HUES48 (cell line): ENCODE measurements at regions not wholly inside any gene's neighbourhood (a gene's known extent, or its start where the extent isn't known, plus 50 kb on each side); places are given as distances from the start of the nearest gene placed in this dataset.

Source experiments
- H3K27ac ChIP-seq: one replicate; pipeline ENCODE4 v1.7.0; 2013; ENCODE audit warnings: low read depth, low read length, inconsistent platforms
- H3K27me3 ChIP-seq: 2 replicates; pipeline ENCODE4 v1.6.1; 2013; ENCODE audit warnings: mild to moderate bottlenecking, low read length; ENCODE audit not compliant: control insufficient read depth, insufficient read depth
- H3K36me3 ChIP-seq: 2 replicates; pipeline ENCODE4 v1.6.1; 2013; ENCODE audit warnings: low read length; ENCODE audit not compliant: control insufficient read depth, insufficient read depth
- H3K4me1 ChIP-seq: 2 replicates; pipeline ENCODE4 v1.6.1; 2013; ENCODE audit warnings: mild to moderate bottlenecking, low read length; ENCODE audit not compliant: control insufficient read depth, insufficient read depth
- H3K4me3 ChIP-seq: 2 replicates; pipeline ENCODE4 v1.5.1; 2013; ENCODE audit warnings: mild to moderate bottlenecking, low read depth, low read length
- H3K9ac ChIP-seq: 2 replicates; pipeline ENCODE4 v1.6.1; 2013; ENCODE audit warnings: mild to moderate bottlenecking, low read depth, low read length, moderate library complexity
- H3K9me3 ChIP-seq: 2 replicates; pipeline ENCODE4 v1.6.1; 2013; ENCODE audit warnings: low read length; ENCODE audit not compliant: control insufficient read depth, insufficient read depth

DNA sequence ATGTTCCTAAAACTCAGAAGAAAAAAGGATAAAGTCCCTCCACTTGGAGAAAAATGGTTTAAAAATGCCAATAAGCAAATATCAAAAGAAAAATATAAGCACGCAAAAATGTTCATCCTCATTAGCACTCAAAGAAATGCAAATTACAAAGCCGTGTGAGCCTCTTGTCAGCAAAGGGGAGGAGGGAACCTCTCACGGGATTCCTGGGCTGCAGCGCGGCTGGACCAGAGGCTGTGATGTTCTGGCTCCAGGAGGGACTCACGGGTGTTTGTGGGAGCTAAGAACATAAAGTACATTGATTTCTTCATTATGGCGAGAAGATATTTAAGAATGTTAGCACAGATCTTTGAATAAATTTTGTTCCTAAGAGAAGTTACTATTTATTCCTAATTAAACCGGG lies 1451.2 kb downstream of the BRD1 start:
- H3K36me3 ChIP-seq, result no peaks in the 10 kb centered on the region
- no peak overlapping the region for H3K4me3 ChIP-seq
- H3K4me1 ChIP-seq, result peaks cover 27% of the 10 kb centered on the region
- H3K9me3 ChIP-seq, result no peaks in the 10 kb centered on the region
- no peak overlapping the region for H3K27ac ChIP-seq
- peaks cover 6% of the 10 kb centered on the region for H3K27me3 ChIP-seq
- H3K9ac ChIP-seq, result no peak overlapping the region

DNA sequence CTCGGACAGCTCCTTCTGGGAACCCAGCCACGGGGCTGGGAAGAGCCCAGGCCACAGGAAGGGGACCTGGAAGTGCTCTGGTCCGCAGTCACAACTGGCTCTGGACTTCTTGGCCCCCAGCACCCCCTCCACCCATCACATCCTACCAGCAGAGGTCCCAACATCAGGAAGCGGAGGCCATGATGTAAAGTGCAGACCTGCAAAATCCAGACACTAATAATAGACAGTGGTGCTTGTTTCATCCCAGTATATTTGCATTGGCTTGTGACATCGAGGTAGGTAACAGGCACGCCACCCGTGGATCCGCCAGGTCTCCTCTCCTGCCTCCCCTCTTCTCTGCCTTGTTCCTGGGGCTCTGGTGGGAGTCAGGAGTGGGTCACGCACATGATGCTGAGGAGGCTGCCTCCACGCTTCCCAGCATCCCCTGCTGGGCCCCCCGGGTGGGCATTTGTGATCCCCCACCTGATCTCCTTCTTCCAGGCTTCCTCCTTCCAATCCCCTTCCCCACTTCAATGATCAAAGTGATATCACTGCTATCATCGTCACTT lies 1454.0 kb downstream of the BRD1 start:
- Histone ChIP-seq H3K9me3 (no peaks in the 10 kb centered on the region), H3K4me1 (peaks cover 53% of the 10 kb centered on the region), H3K36me3 (no peaks in the 10 kb centered on the region), H3K9ac (no peak overlapping the region), H3K27me3 (peaks cover 6% of the 10 kb centered on the region), H3K4me3 (no peak overlapping the region), H3K27ac (no peak overlapping the region)

DNA sequence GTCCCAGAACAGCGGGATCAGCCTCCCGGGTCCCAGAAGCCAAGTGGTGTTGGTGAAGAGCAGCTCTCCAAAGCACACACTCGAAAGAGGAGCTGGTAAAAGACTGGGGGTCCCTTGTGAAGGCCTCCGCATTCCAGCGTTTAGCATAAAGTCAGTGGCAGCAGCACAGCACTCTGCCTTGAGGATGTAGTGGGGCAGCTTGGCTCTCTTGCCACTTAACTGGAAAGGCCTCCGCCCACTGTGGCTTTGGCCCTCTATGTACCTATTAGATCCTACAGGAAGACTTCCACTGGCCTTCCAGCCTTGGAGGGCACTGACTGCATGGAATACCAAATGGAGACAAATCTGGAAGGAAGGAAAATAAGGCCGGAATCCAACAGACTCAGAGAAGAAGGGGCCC lies 1455.3 kb downstream of the BRD1 start:
- peaks cover 53% of the 10 kb centered on the region for H3K4me1 ChIP-seq
- H3K36me3 ChIP-seq, result no peaks in the 10 kb centered on the region
- no peak overlapping the region for H3K4me3 ChIP-seq
- no peak overlapping the region for H3K9ac ChIP-seq
- no peaks in the 10 kb centered on the region for H3K9me3 ChIP-seq
- peaks cover 6% of the 10 kb centered on the region for H3K27me3 ChIP-seq
- no peak overlapping the region for H3K27ac ChIP-seq

DNA sequence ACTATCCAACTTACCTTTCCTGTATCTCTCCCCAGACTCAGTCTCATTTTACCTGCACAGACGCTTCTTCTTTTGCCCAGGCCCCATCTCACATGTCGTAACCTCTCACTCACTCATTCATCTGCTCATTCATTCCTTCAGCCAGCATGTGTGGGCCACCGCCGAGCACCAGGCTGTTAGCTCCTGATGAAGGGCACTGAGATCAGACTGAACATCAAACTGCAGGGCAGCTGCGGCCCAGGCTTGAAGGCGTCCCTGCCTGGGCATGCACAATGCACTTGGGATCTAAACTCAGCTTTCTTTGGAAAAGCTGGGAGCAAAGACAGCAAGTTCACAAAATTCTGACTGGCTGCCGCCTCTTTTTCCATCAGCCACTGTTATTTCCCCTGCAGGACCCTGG lies 1456.3 kb downstream of the BRD1 start:
- no peaks in the 10 kb centered on the region for H3K27me3 ChIP-seq
- H3K27ac ChIP-seq, result no peak overlapping the region
- H3K9me3 ChIP-seq, result no peaks in the 10 kb centered on the region
- H3K4me3 ChIP-seq, result no peak overlapping the region
- H3K36me3 ChIP-seq, result no peaks in the 10 kb centered on the region
- H3K4me1 ChIP-seq, result peaks cover 50% of the 10 kb centered on the region
- no peak overlapping the region for H3K9ac ChIP-seq

DNA sequence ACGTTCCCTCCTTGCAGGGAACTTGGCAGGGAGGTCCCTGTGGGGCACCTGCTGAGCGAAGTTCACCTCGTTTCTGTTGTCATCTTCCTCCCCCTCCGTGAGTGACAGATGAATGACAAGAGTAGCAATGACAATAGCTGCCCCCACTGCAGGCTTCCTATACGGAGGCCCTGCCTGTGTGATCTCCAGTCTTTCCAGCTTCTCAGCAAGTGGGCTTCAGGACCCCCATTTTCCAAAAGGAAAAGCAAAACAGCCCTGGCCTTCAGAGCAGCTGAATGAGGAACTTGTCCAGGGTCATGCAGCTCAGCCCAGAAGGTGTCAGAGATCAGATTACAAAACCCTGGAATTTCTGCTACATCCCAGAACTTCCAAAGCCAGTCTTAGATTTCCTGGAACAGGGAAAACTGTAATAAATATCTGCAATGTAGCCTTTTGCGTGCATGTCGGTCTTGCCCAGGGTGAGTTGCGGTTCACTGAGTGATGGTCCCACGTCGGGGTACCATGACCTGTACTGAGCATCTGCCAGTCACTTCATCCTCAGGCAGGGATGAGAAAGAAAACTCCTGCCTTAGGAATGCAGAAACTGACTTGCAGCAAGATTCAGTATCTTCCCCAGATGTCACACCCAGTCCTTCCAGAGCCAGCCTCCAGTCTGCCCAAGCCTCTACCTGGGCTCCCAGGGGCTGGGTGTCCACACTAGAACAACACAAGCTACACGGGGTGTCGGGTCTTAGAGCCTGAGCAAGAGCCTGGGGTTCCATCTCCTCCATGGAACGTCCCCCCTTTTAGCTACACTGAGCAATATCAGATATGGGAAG lies 1457.0 kb downstream of the BRD1 start:
- Histone ChIP-seq H3K27ac (peak overlapping the region; percentile 82), H3K27me3 (no peaks in the 10 kb centered on the region), H3K9me3 (no peaks in the 10 kb centered on the region), H3K4me3 (no peak overlapping the region; the same call in 1 of the 2 replicates), H3K36me3 (no peaks in the 10 kb centered on the region), H3K9ac (no peak overlapping the region), H3K4me1 (peaks cover 44% of the 10 kb centered on the region)

DNA sequence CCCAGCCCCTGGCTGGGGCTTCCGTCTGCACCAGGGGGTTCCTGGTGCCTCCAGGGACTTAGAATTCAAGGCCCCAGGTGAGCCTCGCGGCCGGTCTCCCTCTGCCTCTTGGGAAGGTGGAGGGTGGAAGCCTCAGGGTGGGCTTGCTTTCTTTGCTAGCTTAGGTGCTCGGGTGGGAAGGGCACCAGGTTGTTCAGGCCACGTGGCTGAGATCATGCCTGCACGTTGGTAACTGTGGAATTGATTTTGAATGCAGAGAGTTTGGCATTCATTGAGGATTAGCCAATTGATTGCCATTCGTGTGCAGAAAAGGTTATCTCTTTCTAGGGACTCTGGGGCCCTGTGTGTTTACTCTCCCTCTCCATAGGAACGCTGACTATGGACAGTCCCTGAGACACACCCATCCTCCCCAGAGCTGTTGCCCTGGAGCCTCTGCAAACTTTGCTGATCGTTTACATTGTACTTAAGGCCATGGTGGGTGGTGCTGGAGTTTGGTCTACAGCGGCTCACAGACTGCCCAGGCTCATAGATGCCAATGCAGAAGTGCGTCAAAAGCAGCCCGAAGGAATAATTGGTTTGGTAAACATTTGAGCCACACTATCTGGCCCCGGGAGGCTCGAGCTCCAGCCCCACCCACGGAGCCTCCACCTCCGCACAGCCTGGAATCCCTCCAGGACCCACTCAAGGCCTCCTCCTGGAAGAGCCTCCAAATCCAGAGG lies 1457.7 kb downstream of the BRD1 start:
- no peak overlapping the region for H3K9ac ChIP-seq
- H3K9me3 ChIP-seq, result no peaks in the 10 kb centered on the region
- H3K4me1 ChIP-seq, result peaks cover 37% of the 10 kb centered on the region
- H3K36me3 ChIP-seq, result no peaks in the 10 kb centered on the region
- H3K4me3 ChIP-seq, result 0 out of 2 replicates have a peak overlapping the region, but pooled peaks have one; percentile 14
- H3K27me3 ChIP-seq, result no peaks in the 10 kb centered on the region
- peak overlapping the region; percentile 82 for H3K27ac ChIP-seq

DNA sequence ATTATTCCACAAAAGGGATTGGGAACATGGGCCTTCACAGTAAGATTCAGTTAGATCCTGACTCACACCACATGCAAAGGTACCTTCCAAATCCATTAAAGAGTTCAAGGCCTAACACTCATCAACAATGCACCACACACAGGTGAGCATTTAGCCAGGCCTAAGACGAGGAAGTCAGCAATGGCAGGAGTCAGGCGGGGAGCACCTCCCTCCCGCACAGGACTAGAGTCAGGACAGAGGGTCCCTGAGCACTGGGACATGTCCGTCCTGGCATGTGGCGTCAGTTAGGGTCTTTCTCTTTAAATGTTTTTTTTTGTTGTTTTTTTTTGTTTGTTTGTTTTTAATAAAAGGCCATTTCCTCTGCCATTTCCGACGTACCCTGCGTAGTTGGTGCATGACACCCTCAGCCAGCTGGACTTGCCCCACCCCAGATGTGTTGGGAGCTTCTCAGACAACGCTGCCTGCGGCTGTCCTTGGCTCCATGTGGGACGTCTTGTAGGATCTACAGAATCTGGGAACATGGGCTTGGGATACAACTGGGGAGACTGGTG lies 1458.6 kb downstream of the BRD1 start:
- no peaks in the 10 kb centered on the region for H3K36me3 ChIP-seq
- no peaks in the 10 kb centered on the region for H3K27me3 ChIP-seq
- H3K9ac ChIP-seq, result peak overlapping the region; percentile 47; the same call in 1 of the 2 replicates
- no peak overlapping the region for H3K4me3 ChIP-seq
- peaks cover 35% of the 10 kb centered on the region for H3K4me1 ChIP-seq
- H3K27ac ChIP-seq, result peak overlapping the region; percentile 82
- H3K9me3 ChIP-seq, result no peaks in the 10 kb centered on the region

DNA sequence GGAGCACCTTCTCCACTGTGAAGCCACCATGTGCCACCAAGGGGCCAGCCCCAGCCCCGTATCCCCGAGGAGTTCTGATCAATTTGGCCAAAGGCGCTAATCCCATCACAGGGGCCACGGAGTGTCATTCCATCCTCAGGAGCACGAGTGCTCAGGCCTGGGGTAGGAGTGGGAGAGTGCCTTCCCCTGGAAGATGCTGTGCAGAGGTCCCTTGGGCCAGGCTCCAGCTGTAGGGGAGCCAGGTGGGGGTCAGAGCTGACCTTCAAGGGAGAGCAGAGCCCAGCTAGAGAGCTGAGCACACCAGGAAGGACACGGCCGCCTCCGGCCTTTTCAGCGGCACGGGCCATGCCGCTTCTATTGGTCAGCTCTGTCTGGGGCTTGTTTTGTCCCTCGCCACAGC lies 1459.9 kb downstream of the BRD1 start:
- Histone ChIP-seq H3K27ac (no peak overlapping the region), H3K4me1 (peaks cover 35% of the 10 kb centered on the region), H3K27me3 (no peaks in the 10 kb centered on the region), H3K9me3 (no peaks in the 10 kb centered on the region), H3K4me3 (no peak overlapping the region), H3K9ac (no peak overlapping the region), H3K36me3 (no peaks in the 10 kb centered on the region)

DNA sequence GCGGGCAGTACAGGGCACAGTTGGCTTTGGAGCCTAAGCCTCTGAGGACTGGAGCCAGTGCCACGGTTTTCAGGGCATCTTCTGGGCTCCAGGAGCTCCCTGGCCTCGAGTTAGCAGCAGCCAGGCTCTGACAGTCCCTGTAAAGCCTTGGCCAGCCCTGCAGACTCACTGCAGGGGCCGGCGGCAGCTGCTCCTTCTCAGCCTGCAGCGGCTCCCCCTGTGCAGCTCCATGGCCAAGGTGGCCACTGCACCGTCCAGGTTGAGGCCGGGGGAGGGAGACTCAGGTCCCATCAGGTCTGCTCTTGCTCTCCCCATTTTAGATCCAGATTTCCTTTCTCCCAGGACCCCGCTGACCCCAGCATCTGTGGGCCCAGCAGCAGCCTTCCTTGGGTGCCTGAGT lies 1461.1 kb downstream of the BRD1 start:
- Histone ChIP-seq H3K36me3 (no peaks in the 10 kb centered on the region), H3K9me3 (no peaks in the 10 kb centered on the region)

DNA sequence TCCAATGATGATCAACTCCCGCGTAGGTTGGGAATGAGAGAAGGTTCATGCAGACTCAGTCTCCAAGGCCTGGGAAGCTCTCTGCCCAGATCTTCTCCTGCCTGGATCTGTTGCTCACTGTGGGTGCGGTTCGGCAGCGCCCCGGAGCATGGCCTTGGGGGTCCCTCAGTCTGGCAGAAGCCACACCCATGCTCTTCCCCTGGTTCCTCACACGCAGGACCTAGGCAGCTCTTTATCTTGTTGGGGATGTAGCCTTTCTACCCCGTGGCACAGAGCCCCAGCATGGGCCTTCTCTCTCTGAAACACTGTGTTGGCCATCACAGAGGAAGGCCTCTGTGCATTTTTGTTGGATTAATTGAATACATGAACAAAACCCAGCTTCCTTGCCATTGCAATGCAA lies 1461.6 kb downstream of the BRD1 start:
- Histone ChIP-seq H3K27me3 (no peaks in the 10 kb centered on the region), H3K4me1 (peaks cover 23% of the 10 kb centered on the region), H3K9ac (no peak overlapping the region), H3K36me3 (no peaks in the 10 kb centered on the region), H3K9me3 (no peaks in the 10 kb centered on the region), H3K4me3 (no peak overlapping the region), H3K27ac (no peak overlapping the region)

More for the DNA sequence above, 1461.1 kb downstream of the BRD1 start:
- no peaks in the 10 kb centered on the region for H3K27me3 ChIP-seq
- no peak overlapping the region for H3K4me3 ChIP-seq
- H3K27ac ChIP-seq, result no peak overlapping the region
- H3K9ac ChIP-seq, result no peak overlapping the region
- H3K4me1 ChIP-seq, result peaks cover 28% of the 10 kb centered on the region

DNA sequence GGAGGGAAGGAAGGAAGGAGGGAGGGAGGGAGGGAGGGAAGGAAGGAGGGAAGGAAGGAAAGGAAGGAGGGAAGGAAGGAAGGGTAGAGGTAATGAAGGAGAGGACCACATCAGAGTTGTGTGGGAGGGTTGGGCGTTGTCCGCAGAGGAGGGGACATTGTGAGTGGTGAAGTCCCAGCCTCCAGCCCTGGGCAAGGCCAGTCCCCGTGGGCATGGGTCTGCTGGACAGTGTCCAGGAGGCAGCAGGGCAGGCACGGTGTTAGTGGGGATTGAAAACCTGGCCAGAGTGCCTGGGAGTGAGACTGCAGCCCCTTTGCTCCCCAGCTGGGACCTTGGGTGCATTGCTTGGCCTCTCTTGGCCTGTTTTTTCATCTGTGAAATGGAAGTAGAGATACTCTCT lies 1462.3 kb downstream of the BRD1 start:
- H3K27ac ChIP-seq, result no peak overlapping the region
- no peak overlapping the region for H3K4me3 ChIP-seq
- no peak overlapping the region for H3K9ac ChIP-seq
- no peaks in the 10 kb centered on the region for H3K27me3 ChIP-seq
- peaks cover 16% of the 10 kb centered on the region for H3K4me1 ChIP-seq
- no peaks in the 10 kb centered on the region for H3K9me3 ChIP-seq
- H3K36me3 ChIP-seq, result no peaks in the 10 kb centered on the region
